ENCODE measurements at regions not wholly inside any gene's neighbourhood (a gene's known extent, or its start where the extent isn't known, plus 50 kb on each side); places are given as distances from the start of the nearest gene placed in this dataset.

DNA sequence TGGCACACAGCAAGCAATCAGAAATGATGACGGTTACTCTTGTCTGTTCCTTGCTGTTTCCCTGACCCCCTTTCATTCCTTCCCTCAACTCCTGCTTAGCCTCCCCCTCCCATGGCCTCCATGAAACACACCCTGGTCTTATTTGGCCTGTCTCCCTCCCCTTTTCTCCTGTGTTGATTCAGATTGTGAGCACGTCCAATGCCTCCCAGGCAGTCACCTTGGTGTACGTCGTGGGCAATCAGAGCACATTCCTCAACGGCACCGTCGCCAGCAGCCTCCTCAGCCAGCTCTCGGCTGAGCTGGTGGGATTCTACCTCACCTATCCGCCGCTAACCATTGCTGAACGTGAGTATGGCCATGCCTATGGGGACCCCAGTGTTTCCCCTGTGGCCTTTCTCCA is 141.1 kb downstream of the C11orf91 start:
- no peaks in the 10 kb centered on the region for H3K9me3 ChIP-seq (replicated peaks; ENCODE audit: control insufficient read depth, insufficient read depth, low read length)
- FAIRE-seq (no peak), DNase-seq (ENCODE audit: low read depth, low spot score) (no peak)
- H3K4me2 ChIP-seq (ENCODE audit: insufficient read depth, low read length), result no peak overlapping the region
- ChIA-PET CTCF (no interaction called here), POLR2A (no interaction called here)
- H3K4me3 ChIP-seq (replicated peaks in 1 of 3; ENCODE audit: insufficient read depth in 1 of 3, low read depth in 1 of 3, low read length in 3 of 3), result no peak overlapping the region
- no peaks in the 10 kb centered on the region for H3K79me2 ChIP-seq (ENCODE audit: control insufficient read depth, insufficient read depth, low read length)
- H2AFZ ChIP-seq (ENCODE audit: low read depth, low read length), result no peak overlapping the region
- no peak overlapping the region for H3K9ac ChIP-seq (replicated peaks; ENCODE audit: extremely low read depth, insufficient read depth, low read length)
- TF ChIP-seq, protein P1, sequence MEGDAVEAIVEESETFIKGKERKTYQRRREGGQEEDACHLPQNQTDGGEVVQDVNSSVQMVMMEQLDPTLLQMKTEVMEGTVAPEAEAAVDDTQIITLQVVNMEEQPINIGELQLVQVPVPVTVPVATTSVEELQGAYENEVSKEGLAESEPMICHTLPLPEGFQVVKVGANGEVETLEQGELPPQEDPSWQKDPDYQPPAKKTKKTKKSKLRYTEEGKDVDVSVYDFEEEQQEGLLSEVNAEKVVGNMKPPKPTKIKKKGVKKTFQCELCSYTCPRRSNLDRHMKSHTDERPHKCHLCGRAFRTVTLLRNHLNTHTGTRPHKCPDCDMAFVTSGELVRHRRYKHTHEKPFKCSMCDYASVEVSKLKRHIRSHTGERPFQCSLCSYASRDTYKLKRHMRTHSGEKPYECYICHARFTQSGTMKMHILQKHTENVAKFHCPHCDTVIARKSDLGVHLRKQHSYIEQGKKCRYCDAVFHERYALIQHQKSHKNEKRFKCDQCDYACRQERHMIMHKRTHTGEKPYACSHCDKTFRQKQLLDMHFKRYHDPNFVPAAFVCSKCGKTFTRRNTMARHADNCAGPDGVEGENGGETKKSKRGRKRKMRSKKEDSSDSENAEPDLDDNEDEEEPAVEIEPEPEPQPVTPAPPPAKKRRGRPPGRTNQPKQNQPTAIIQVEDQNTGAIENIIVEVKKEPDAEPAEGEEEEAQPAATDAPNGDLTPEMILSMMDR (IDR thresholded peaks at IDR 0.05; ENCODE audit: extremely low read depth in 1 of 2, insufficient read depth in 1 of 2, low read depth in 1 of 2, low read length in 2 of 2), result no peak
- no peak for TF ChIP-seq POLR2AphosphoS5 (IDR thresholded peaks at IDR 0.05; ENCODE audit: insufficient read depth, low read depth, low read length)
- BruUV-seq (replicated peaks), result no TSS peak
- no peaks in the 10 kb centered on the region for H3K4me1 ChIP-seq (ENCODE audit: control insufficient read depth, extremely low read depth, insufficient read depth, low read length)
- H3K27me3 ChIP-seq (ENCODE audit: control insufficient read depth in 2 of 2, insufficient read depth in 2 of 2, low read length in 2 of 2), result no peaks in the 10 kb centered on the region
- H3K36me3 ChIP-seq (ENCODE audit: control insufficient read depth in 2 of 2, extremely low read depth in 1 of 2, insufficient read depth in 2 of 2, low read length in 2 of 2), result peaks cover 0 to 2% of the 10 kb centered on the region in 2 experiments
- H3K27ac ChIP-seq (ENCODE audit: insufficient read depth, low read depth, low read length), result no peak overlapping the region
- intact Hi-C loops (cut with micrococcal nuclease) (no loop called here), dilution Hi-C loops (cut with MboI; ENCODE audit: extremely low pct_ligation_motif_present, low sequenced_read_pairs) (no loop called here)
- H4K20me1 ChIP-seq (replicated peaks; ENCODE audit: control insufficient read depth, extremely low read depth, insufficient read depth, low read length), result no peaks in the 10 kb centered on the region
- no peaks in the 10 kb centered on the region for H3K9me1 ChIP-seq (replicated peaks; ENCODE audit: control insufficient read depth, extremely low read depth, insufficient read depth, low read length)

DNA sequence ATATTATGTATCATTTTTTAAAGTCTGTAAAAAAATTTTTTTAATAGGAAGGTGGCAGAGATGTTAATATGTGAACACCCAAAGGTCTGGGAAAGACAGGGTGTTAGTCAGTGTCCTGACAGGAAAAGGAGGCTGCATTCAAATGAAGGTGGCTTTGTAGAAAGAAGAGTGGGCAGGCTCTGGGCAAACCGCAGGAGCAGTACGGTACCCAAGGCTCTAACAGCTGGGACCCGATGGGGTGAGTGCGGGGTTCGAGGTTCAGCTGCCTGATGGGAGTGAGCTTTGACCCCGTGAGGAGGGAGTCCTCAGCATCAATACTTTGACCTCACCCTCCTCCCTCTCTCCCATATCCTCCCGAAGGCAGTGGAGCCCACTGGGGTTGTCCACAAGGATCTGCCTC is 142.5 kb downstream of the C11orf91 start:
- Histone ChIP-seq H3K4me1 (ENCODE audit: control insufficient read depth, extremely low read depth, insufficient read depth, low read length) (no peaks in the 10 kb centered on the region), H3K27ac (ENCODE audit: insufficient read depth, low read depth, low read length) (no peak overlapping the region), H3K4me3 (replicated peaks in 1 of 3; ENCODE audit: insufficient read depth in 1 of 3, low read depth in 1 of 3, low read length in 3 of 3) (no peak overlapping the region), H3K9me3 (replicated peaks; ENCODE audit: control insufficient read depth, insufficient read depth, low read length) (no peaks in the 10 kb centered on the region), H3K4me2 (ENCODE audit: insufficient read depth, low read length) (no peak overlapping the region), H4K20me1 (replicated peaks; ENCODE audit: control insufficient read depth, extremely low read depth, insufficient read depth, low read length) (no peaks in the 10 kb centered on the region), H3K79me2 (ENCODE audit: control insufficient read depth, insufficient read depth, low read length) (no peaks in the 10 kb centered on the region), H2AFZ (ENCODE audit: low read depth, low read length) (no peak overlapping the region), H3K27me3 (ENCODE audit: control insufficient read depth in 2 of 2, insufficient read depth in 2 of 2, low read length in 2 of 2) (no peaks in the 10 kb centered on the region), H3K9me1 (replicated peaks; ENCODE audit: control insufficient read depth, extremely low read depth, insufficient read depth, low read length) (no peaks in the 10 kb centered on the region), H3K9ac (replicated peaks; ENCODE audit: extremely low read depth, insufficient read depth, low read length) (no peak overlapping the region), H3K36me3 (ENCODE audit: control insufficient read depth in 2 of 2, extremely low read depth in 1 of 2, insufficient read depth in 2 of 2, low read length in 2 of 2) (peaks cover 0 to 4% of the 10 kb centered on the region in 2 experiments)
- TF ChIP-seq EZH2 (IDR thresholded peaks at IDR 0.05; ENCODE audit: borderline replicate concordance, low read depth, low read length, severe bottlenecking), result no peak
- no peak for TF ChIP-seq POLR2A (IDR thresholded peaks at IDR 0.05; ENCODE audit: low read depth, low read length)
- TF ChIP-seq FOS (IDR thresholded peaks at IDR 0.05; ENCODE audit: borderline replicate concordance, insufficient read depth, low read length), result no peak
- no peak for TF ChIP-seq JUN (IDR thresholded peaks at IDR 0.05; ENCODE audit: borderline replicate concordance, insufficient read depth, insufficient read length, low read depth)
- TF ChIP-seq, protein P2, sequence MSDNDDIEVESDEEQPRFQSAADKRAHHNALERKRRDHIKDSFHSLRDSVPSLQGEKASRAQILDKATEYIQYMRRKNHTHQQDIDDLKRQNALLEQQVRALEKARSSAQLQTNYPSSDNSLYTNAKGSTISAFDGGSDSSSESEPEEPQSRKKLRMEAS (IDR thresholded peaks at IDR 0.05; ENCODE audit: insufficient read depth, insufficient read length), result no peak
- TF ChIP-seq, protein P1 (IDR thresholded peaks at IDR 0.05; ENCODE audit: extremely low read depth in 1 of 2, insufficient read depth in 1 of 2, low read depth in 1 of 2, low read length in 2 of 2), result no peak
- TF ChIP-seq GATA2 (IDR thresholded peaks at IDR 0.05; ENCODE audit: insufficient read depth, insufficient read length, low read depth, low read length), result no peak
- no peak for TF ChIP-seq MYC (IDR thresholded peaks at IDR 0.05; ENCODE audit: low read depth, low read length)
- TF ChIP-seq POLR2AphosphoS5 (IDR thresholded peaks at IDR 0.05; ENCODE audit: insufficient read depth, low read depth, low read length), result no peak
- no TSS peak for BruUV-seq (replicated peaks)
- ChIA-PET CTCF (interaction anchor here (1.6 kb wide), 1 partner anchor 14 kb away, joined by 5 read pairs; no protein-coding TSS in a partner anchor), POLR2A (no interaction called here)
- dilution Hi-C loops (cut with MboI; ENCODE audit: extremely low pct_ligation_motif_present, low sequenced_read_pairs), result no loop called here
- no peak for DNase-seq (ENCODE audit: low read depth, low spot score)
- intact Hi-C loops (cut with micrococcal nuclease), result no loop called here
- no peak for FAIRE-seq
